ENCODE measurements at regions not wholly inside any gene's neighbourhood (a gene's known extent, or its start where the extent isn't known, plus 50 kb on each side); places are given as distances from the start of the nearest gene placed in this dataset.

DNA sequence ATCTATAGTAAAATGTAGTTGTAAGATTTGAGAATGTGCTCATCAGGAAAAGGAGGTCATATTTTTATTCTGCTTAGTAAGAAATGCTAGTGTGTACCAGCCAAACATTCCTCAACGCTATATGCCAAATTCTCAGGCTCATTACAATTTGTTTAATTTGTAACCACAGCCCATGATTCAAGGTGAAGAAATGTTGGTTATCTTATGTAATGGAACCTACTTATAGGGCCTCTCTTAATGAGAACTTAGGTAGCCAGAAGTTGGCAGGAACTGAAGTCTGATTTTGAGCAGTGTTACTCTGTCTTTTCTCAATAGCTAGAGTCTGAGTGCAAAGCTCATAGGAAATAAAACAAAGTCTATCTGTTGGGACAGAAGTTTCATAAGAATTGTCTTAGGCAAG lies 595.0 kb downstream of the GLUD2 start:
- no peak for TF ChIP-seq EZH2phosphoT487 (IDR thresholded peaks at IDR 0.05; ENCODE audit: borderline replicate concordance, low read length)
- TF ChIP-seq, protein P1, sequence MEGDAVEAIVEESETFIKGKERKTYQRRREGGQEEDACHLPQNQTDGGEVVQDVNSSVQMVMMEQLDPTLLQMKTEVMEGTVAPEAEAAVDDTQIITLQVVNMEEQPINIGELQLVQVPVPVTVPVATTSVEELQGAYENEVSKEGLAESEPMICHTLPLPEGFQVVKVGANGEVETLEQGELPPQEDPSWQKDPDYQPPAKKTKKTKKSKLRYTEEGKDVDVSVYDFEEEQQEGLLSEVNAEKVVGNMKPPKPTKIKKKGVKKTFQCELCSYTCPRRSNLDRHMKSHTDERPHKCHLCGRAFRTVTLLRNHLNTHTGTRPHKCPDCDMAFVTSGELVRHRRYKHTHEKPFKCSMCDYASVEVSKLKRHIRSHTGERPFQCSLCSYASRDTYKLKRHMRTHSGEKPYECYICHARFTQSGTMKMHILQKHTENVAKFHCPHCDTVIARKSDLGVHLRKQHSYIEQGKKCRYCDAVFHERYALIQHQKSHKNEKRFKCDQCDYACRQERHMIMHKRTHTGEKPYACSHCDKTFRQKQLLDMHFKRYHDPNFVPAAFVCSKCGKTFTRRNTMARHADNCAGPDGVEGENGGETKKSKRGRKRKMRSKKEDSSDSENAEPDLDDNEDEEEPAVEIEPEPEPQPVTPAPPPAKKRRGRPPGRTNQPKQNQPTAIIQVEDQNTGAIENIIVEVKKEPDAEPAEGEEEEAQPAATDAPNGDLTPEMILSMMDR (IDR thresholded peaks at IDR 0.05; ENCODE audit: low read depth, low read length, poor library complexity, severe bottlenecking): no peak
